ENCODE measurements at regions not wholly inside any gene's neighbourhood (a gene's known extent, or its start where the extent isn't known, plus 50 kb on each side); places are given as distances from the start of the nearest gene placed in this dataset.

DNA sequence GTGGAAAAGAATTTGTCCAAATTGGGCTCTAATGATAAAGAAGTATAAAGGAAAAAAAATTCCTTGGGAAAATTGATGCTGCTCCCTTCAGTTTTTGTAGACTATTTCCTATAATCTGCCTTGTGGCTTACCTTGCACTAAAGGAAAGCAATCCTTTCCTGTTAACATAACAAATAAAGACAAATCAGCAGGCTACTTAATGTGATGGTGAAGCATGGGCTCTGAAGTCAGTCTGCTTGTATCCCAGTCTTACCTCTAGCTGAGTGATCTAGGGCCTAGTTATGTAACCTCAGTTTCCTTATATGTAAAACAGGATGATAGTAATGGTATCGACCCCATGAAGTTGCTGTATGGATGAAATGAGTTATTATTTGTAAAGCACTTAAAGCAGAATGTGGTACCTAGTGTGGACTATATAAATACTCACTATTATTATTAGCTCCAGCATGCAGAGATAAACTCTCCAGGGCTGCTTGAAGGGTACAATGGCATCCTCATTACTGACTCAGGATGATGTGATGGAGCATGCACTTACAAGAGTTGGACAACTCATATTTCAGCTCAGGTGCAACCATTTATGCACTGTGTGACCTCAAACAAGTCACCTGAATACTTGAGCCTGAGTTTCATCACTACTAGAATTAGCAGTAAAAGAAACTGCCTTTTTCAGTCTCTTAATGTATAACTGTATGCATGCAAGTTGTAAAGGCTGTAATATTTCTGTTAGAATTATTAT, 156.1 kb downstream of the DKK1 start:
- TF ChIP-seq, protein P1, sequence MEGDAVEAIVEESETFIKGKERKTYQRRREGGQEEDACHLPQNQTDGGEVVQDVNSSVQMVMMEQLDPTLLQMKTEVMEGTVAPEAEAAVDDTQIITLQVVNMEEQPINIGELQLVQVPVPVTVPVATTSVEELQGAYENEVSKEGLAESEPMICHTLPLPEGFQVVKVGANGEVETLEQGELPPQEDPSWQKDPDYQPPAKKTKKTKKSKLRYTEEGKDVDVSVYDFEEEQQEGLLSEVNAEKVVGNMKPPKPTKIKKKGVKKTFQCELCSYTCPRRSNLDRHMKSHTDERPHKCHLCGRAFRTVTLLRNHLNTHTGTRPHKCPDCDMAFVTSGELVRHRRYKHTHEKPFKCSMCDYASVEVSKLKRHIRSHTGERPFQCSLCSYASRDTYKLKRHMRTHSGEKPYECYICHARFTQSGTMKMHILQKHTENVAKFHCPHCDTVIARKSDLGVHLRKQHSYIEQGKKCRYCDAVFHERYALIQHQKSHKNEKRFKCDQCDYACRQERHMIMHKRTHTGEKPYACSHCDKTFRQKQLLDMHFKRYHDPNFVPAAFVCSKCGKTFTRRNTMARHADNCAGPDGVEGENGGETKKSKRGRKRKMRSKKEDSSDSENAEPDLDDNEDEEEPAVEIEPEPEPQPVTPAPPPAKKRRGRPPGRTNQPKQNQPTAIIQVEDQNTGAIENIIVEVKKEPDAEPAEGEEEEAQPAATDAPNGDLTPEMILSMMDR (IDR thresholded peaks at IDR 0.05), result no peak
- no peak for TF ChIP-seq POLR2A (IDR thresholded peaks at IDR 0.05)

All from upper lobe of left lung (tissue), 4 donors.